IMR-90 (cell line): ENCODE measurements at regions not wholly inside any gene's neighbourhood (a gene's known extent, or its start where the extent isn't known, plus 50 kb on each side); places are given as distances from the start of the nearest gene placed in this dataset. TPM values are rescaled to one million over a fixed set of nuclear protein-coding genes. Genes with fewer than 3 reads are reported as not detected.

Experiments
- ATAC-seq: fragments of 200-7000 bp; cut with Tn5 transposase; 2 replicates; pipeline ENCODE4 v1.9.1; 2020; ENCODE audit warnings: low read depth, mild to moderate bottlenecking, moderate library complexity
- BruUV-seq: library from RNA; stranded (reverse); fragments of 400-500 nt; replicated peaks from 2 replicates; lab custom pipeline; 2021; lab: Mats Ljungman, UMichigan
- CTCF ChIA-PET: fragments of 300-600 bp; formaldehyde crosslinking; extraction: SDS; loops from one replicate; lab custom pipeline; 2021; ENCODE audit warnings: antibody characterized with exemption; lab: Yijun Ruan, JAX
- POLR2A ChIA-PET: fragments of 300-600 bp; sonication (Branson Sonifier 250); formaldehyde crosslinking; loops from one replicate; lab custom pipeline; 2022; ENCODE audit warnings: antibody characterized with exemption; ENCODE audit not compliant: unreplicated experiment; lab: Charles Lee
- DNase-seq: peaks from one replicate; pipeline ENCODE4 v3.0.0; 2013
- H2AFZ ChIP-seq: replicated peaks from 2 replicates; pipeline ENCODE3; 2013; ENCODE audit warnings: low read length, mild to moderate bottlenecking; ENCODE audit not compliant: poor library complexity
- H2AK5ac ChIP-seq: 2 replicates; pipeline ENCODE4 v1.6.1; 2013; ENCODE audit warnings: low read depth, low read length, inconsistent platforms
- H2AK9ac ChIP-seq: replicated peaks from 2 replicates; pipeline ENCODE3; 2013; ENCODE audit warnings: mild to moderate bottlenecking, low read depth, low read length, moderate library complexity; ENCODE audit not compliant: poor library complexity
- H2BK120ac ChIP-seq: 2 replicates; pipeline ENCODE4 v1.6.1; 2013; ENCODE audit warnings: low read depth, low read length, inconsistent platforms
- H2BK15ac ChIP-seq: 3 replicates; pipeline ENCODE4 v1.6.1; 2013; ENCODE audit warnings: low read depth, low read length, inconsistent platforms
- H2BK20ac ChIP-seq: 2 replicates; pipeline ENCODE4 v1.6.1; 2013; ENCODE audit warnings: low read depth, mild to moderate bottlenecking, inconsistent platforms, low read length, moderate library complexity
- H2BK5ac ChIP-seq: 2 replicates; pipeline ENCODE4 v1.6.1; 2013; ENCODE audit warnings: mild to moderate bottlenecking, low read depth, low read length, inconsistent platforms; ENCODE audit not compliant: poor library complexity, severe bottlenecking
- H3K14ac ChIP-seq: replicated peaks from 2 replicates; pipeline ENCODE4 v1.6.1; 2013; ENCODE audit warnings: low read depth, low read length, inconsistent platforms
- H3K18ac ChIP-seq: 2 replicates; pipeline ENCODE4 v1.6.1; 2013; ENCODE audit warnings: low read depth, low read length, control low read depth
- H3K23ac ChIP-seq: 2 replicates; pipeline ENCODE4 v1.6.1; 2013; ENCODE audit warnings: low read depth, low read length, inconsistent platforms
- H3K27ac ChIP-seq: 2 replicates; pipeline ENCODE4 v1.5.1; 2013; ENCODE audit warnings: mild to moderate bottlenecking, control low read depth, low read length; ENCODE audit not compliant: insufficient read depth
- H3K27me3 ChIP-seq: 2 replicates; pipeline ENCODE4 v1.6.1; 2013; ENCODE audit warnings: low read length; ENCODE audit not compliant: control insufficient read depth, insufficient read depth
- H3K36me3 ChIP-seq: 2 replicates; pipeline ENCODE4 v1.6.1; 2013; ENCODE audit warnings: low read length, mixed read lengths; ENCODE audit not compliant: control insufficient read depth, insufficient read depth
- H3K4ac ChIP-seq: 2 replicates; pipeline ENCODE4 v1.6.1; 2013; ENCODE audit warnings: low read depth, low read length, inconsistent platforms
- H3K4me1 ChIP-seq: 2 replicates; pipeline ENCODE4 v1.6.1; 2013; ENCODE audit warnings: low read length, mixed read lengths; ENCODE audit not compliant: control insufficient read depth, insufficient read depth
- H3K4me2 ChIP-seq: 2 replicates; pipeline ENCODE4 v1.6.1; 2013; ENCODE audit warnings: low read depth, mild to moderate bottlenecking, control low read depth, low read length, moderate library complexity
- H3K4me3 ChIP-seq: 2 replicates; pipeline ENCODE4 v1.5.1; 2013; ENCODE audit warnings: low read depth, mild to moderate bottlenecking, control low read depth, low read length, moderate library complexity; ENCODE audit not compliant: insufficient read depth
- H3K56ac ChIP-seq: 2 replicates; pipeline ENCODE4 v1.6.1; 2013; ENCODE audit warnings: low read length, inconsistent platforms; ENCODE audit not compliant: insufficient read depth; ENCODE audit errors: extremely low read depth
- H3K79me1 ChIP-seq, 2 experiments: 2 replicates each; pipeline ENCODE4 v1.6.1; 2013; ENCODE audit warnings: low read length in 2 of 2, inconsistent platforms in 1 of 2, low read depth in 1 of 2
- H3K9ac ChIP-seq: 2 replicates; pipeline ENCODE4 v1.6.1; 2013; ENCODE audit warnings: low read depth, low read length, control low read depth
- H3K9me1 ChIP-seq: 2 replicates; pipeline ENCODE4 v1.6.1; 2013; ENCODE audit warnings: low read length, inconsistent platforms; ENCODE audit not compliant: insufficient read depth
- H3K9me3 ChIP-seq: 2 replicates; pipeline ENCODE4 v1.6.1; 2013; ENCODE audit warnings: low read length; ENCODE audit not compliant: control insufficient read depth, insufficient read depth
- H4K20me1 ChIP-seq: 2 replicates; pipeline ENCODE4 v1.6.1; 2013; ENCODE audit warnings: low read length, inconsistent platforms; ENCODE audit not compliant: insufficient read depth
- H4K5ac ChIP-seq: 2 replicates; pipeline ENCODE4 v1.6.1; 2013; ENCODE audit warnings: mild to moderate bottlenecking, low read depth, low read length, control low read depth
- H4K8ac ChIP-seq, 2 experiments: 2 replicates each; pipeline ENCODE4 v1.6.1; 2013; ENCODE audit warnings: low read depth in 2 of 2, low read length in 2 of 2, control low read depth in 1 of 2, inconsistent platforms in 1 of 2
- H4K91ac ChIP-seq: 2 replicates; pipeline ENCODE4 v1.6.1; 2013; ENCODE audit warnings: low read depth, low read length, inconsistent platforms; ENCODE audit not compliant: insufficient read depth
- CEBPB ChIP-seq: IDR thresholded peaks from 2 replicates; pipeline ENCODE4 v1.6.1; 2012; ENCODE audit warnings: low read depth, low read length, improper control_type of control experiment
- ELK1 ChIP-seq: fragments of 150-350 bp; IDR thresholded peaks from 2 replicates; pipeline ENCODE4 v1.6.1; 2016; ENCODE audit warnings: low read depth, mild to moderate bottlenecking, low read length, moderate library complexity, borderline replicate concordance
- MAFK ChIP-seq: IDR thresholded peaks from 2 replicates; pipeline ENCODE4 v1.6.1; 2012; ENCODE audit warnings: low read depth, low read length, improper control_type of control experiment
- RAD21 ChIP-seq: IDR thresholded peaks from 2 replicates; pipeline ENCODE4 v1.6.1; 2012; ENCODE audit warnings: low read length, improper control_type of control experiment
- RCOR1 ChIP-seq: IDR thresholded peaks from 2 replicates; pipeline ENCODE4 v1.6.1; 2012; ENCODE audit warnings: mild to moderate bottlenecking, low read length, improper control_type of control experiment; ENCODE audit not compliant: insufficient replicate concordance
- WGBS, 2 experiments: methylation state at CpG; one replicate each; pipeline versions ENCODE4 v1.1.5 to v1.1.7; 2013; ENCODE audit warnings: missing lambda C conversion rate in 2 of 2; ENCODE audit not compliant: insufficient read length in 1 of 2; ENCODE audit errors: extremely low coverage in 2 of 2; 5-methylcytosine and 5-hydroxymethylcytosine counted together
- dilution Hi-C: fragments of 300-500 bp; cut with HindIII; formaldehyde crosslinking; loops from one replicate; pipeline ENCODE4 v1.14.3; 2018; ENCODE audit warnings: low sequenced_read_pairs; ENCODE audit not compliant: unreplicated experiment
- in situ Hi-C: fragments of 300-500 bp; cut with MboI; formaldehyde crosslinking; loops from 3 replicates; pipeline ENCODE4 v1.14.3; 2019; ENCODE audit warnings: low sequenced_read_pairs, inconsistent platforms, mixed read lengths
- intact Hi-C: fragments of 100-400 bp; cut with micrococcal nuclease; formaldehyde crosslinking; loops from 2 replicates; pipeline ENCODE4 v1.10.0; 2022
- microRNA-seq, 2 experiments: library from miRNA; stranded (forward) in 1 of 2; unstranded in 1 of 2; fragments of 10-50 nt in 1 of 2; fragments of <30 nt in 1 of 2; gene quantifications in 1 of 2; microRNA quantifications in 1 of 2; one replicate each; pipeline versions ENCODE3 to v1.1.0; 2013 to 2020; ENCODE audit not compliant: insufficient read depth in 1 of 2, insufficient read length in 1 of 2, unreplicated experiment in 1 of 2
- small RNA-seq, 5 experiments: library from RNA; depleted of rRNA; stranded (forward); fragments of <200 nt; gene quantifications; one replicate each; pipeline ENCODE3, GENCODE V24; 2012

- Histone ChIP-seq H3K23ac (no peak overlapping the region), H4K91ac (no peak overlapping the region), H3K14ac (0 out of 2 replicates have a peak overlapping the region, but pooled peaks have one; percentile 41), H3K4ac (no peak overlapping the region), H3K27me3 (no peaks in the 10 kb centered on the region), H3K9ac (no peak overlapping the region), H2BK120ac (no peak overlapping the region), H3K4me2 (no peak overlapping the region), H4K20me1 (no peaks in the 10 kb centered on the region), H3K56ac (no peak overlapping the region), H3K27ac (no peak overlapping the region), H2AK9ac (no peak overlapping the region), H2BK20ac (0 out of 2 replicates have a peak overlapping the region, but pooled peaks have one; percentile 37), H3K4me3 (no peak overlapping the region), H4K8ac (no peak overlapping the region), H2AFZ (no peak overlapping the region), H3K79me1 (no peaks in the 10 kb centered on the region), H3K9me1 (no peaks in the 10 kb centered on the region), H3K36me3 (no peaks in the 10 kb centered on the region), H2BK15ac (no peak overlapping the region), H3K18ac (peak overlapping the region; percentile 79; the same call in 1 of the 2 replicates), H4K5ac (peak overlapping the region; percentile 53; the same call in 1 of the 2 replicates), H3K4me1 (peaks cover 5% of the 10 kb centered on the region; the same call in 1 of the 2 replicates), H2BK5ac (peak overlapping the region; percentile 67), H3K9me3 (no peaks in the 10 kb centered on the region), H2AK5ac (0 out of 2 replicates have a peak overlapping the region, but pooled peaks have one; percentile 4)
- in situ Hi-C loops = no loop called here
- intact Hi-C loops = no loop called here
- CTCF ChIA-PET = no interaction called here
- TF ChIP-seq RCOR1 (no peak), CEBPB (peak; percentile 94), RAD21 (no peak), ELK1 (no peak), MAFK (no peak)
- ATAC-seq (peak; percentile 69), DNase-seq (peak; percentile 75)
- 75% methylated on average over 2 of the region's 3 CpGs; no CpG with 5 or more reads in 1 of the 2 experiments for WGBS, 2 experiments
- no TSS peak for BruUV-seq
- dilution Hi-C loops = no loop called here
- POLR2A ChIA-PET = no interaction called here
These were observed 51.1 kb upstream of the KRAS start for GRCh38 chr12:25301798-25302197.

Small RNA genes lying in the stretch of these regions (microRNA-seq; reads per million reads assigned to microRNA genes)
- gene AC092451.1 (ENCODE audit: insufficient read depth, insufficient read length) (not detected), gene RNU4-67P (ENCODE audit: insufficient read depth, insufficient read length) (not detected)

Small RNA genes lying in the stretch of these regions (small RNA-seq; reads per million reads assigned to genes)
- gene AC092451.1 = 0 reads per million in 5 experiments
- 0 reads per million in 5 experiments for gene RNU4-67P
